K562 (cell line): ENCODE measurements at regions not wholly inside any gene's neighbourhood (a gene's known extent, or its start where the extent isn't known, plus 50 kb on each side); places are given as distances from the start of the nearest gene placed in this dataset.

ENCODE experiments used
- ATAC-seq: fragments of 200-7000 bp; cut with Tn5 transposase; 3 replicates; pipeline ENCODE4 v1.9.1; 2020; ENCODE audit warnings: moderate library complexity
- BruUV-seq: library from RNA; stranded (reverse); fragments of 400-500 nt; replicated peaks from 2 replicates; lab custom pipeline; 2021; lab: Mats Ljungman, UMichigan
- CTCF ChIA-PET: fragments of 300-600 bp; formaldehyde crosslinking; extraction: SDS; loops from one replicate; lab custom pipeline; 2021; ENCODE audit warnings: low intra/inter-chr PET ratio; lab: Yijun Ruan, JAX
- POLR2A ChIA-PET: fragments of 300-600, 350-650 bp; sonication (Branson Sonifier 250); formaldehyde crosslinking; extraction: SDS; loops from one replicate; lab custom pipeline; 2021; ENCODE audit warnings: antibody characterized with exemption, inconsistent platforms; lab: Yijun Ruan, JAX
- DNase-seq, 4 experiments: peaks; one replicate each; pipeline versions ENCODE4 v3.0.0 to v3.0.0-alpha.2; 2011 to 2018; ENCODE audit warnings: low spot score in 3 of 4, mixed read lengths in 3 of 4; ENCODE audit errors: extremely low read depth in 1 of 4
- FAIRE-seq: peaks from 2 replicates; lab custom pipeline; 2011; peaks lifted over from hg19 to GRCh38; lab: Jason Lieb, UNC
- H2AFZ ChIP-seq: 2 replicates; pipeline ENCODE4 v1.6.0; 2011; ENCODE audit warnings: low read depth, low read length, control low read depth, inconsistent platforms
- H3K27ac ChIP-seq: fragments of 200-600 bp; 3 replicates; pipeline ENCODE4 v1.8.0; 2011; ENCODE audit warnings: low read depth, mild to moderate bottlenecking, control low read depth, inconsistent platforms, low read length, moderate library complexity, mixed read lengths; ENCODE audit errors: extremely low read depth
- H3K27me3 ChIP-seq, 2 experiments: fragments of 300-600 bp in 1 of 2; 2 replicates in 1 of 2; 3 replicates in 1 of 2; pipeline versions ENCODE4 v1.6.0 to v1.8.0; 2011; ENCODE audit warnings: inconsistent platforms in 2 of 2, low read length in 2 of 2, mild to moderate bottlenecking in 1 of 2, mixed read lengths in 1 of 2, moderate library complexity in 1 of 2; ENCODE audit not compliant: control insufficient read depth in 2 of 2, insufficient read depth in 2 of 2
- H3K36me3 ChIP-seq: fragments of 300-600 bp; 3 replicates; pipeline ENCODE4 v1.8.0; 2011; ENCODE audit warnings: mild to moderate bottlenecking, low read length, inconsistent platforms; ENCODE audit not compliant: control insufficient read depth, insufficient read depth
- H3K4me1 ChIP-seq, 2 experiments: fragments of 200-600 bp in 1 of 2; replicated peaks in 1 of 2; 2 replicates in 1 of 2; 3 replicates in 1 of 2; pipeline versions ENCODE4 v1.5.1 to v1.8.0; 2011; ENCODE audit warnings: inconsistent platforms in 2 of 2, low read length in 2 of 2, mild to moderate bottlenecking in 1 of 2, mixed read lengths in 1 of 2, moderate library complexity in 1 of 2; ENCODE audit not compliant: control insufficient read depth in 2 of 2, insufficient read depth in 2 of 2
- H3K4me2 ChIP-seq: 2 replicates; pipeline ENCODE4 v1.6.1; 2011; ENCODE audit warnings: low read length, control low read depth, inconsistent platforms, mixed read lengths; ENCODE audit not compliant: insufficient read depth
- H3K4me3 ChIP-seq: fragments of 200-600 bp; sonication (generic), shearing (Covaris generic); 2 replicates; pipeline ENCODE4 v1.5.1; 2016; ENCODE audit warnings: control low read depth, inconsistent platforms
- H3K79me2 ChIP-seq: fragments of 200-600 bp; 3 replicates; pipeline ENCODE4 v1.8.0; 2011; ENCODE audit warnings: low read length, inconsistent platforms; ENCODE audit not compliant: control insufficient read depth, insufficient read depth
- H3K9ac ChIP-seq, 2 experiments: 2 replicates each; pipeline versions ENCODE4 v1.6.0 to v1.6.1; 2011; ENCODE audit warnings: low read depth in 2 of 2, low read length in 2 of 2, control low read depth in 1 of 2, inconsistent platforms in 1 of 2, mild to moderate bottlenecking in 1 of 2, mixed read lengths in 1 of 2; ENCODE audit not compliant: insufficient read depth in 1 of 2
- H3K9me1 ChIP-seq: one replicate; pipeline ENCODE4 v1.6.0; 2011; ENCODE audit warnings: inconsistent platforms, mild to moderate bottlenecking, low read length, moderate library complexity; ENCODE audit not compliant: control insufficient read depth, insufficient read depth
- H3K9me3 ChIP-seq: replicated peaks from 2 replicates; pipeline ENCODE4 v1.5.1; 2011; ENCODE audit warnings: low read depth, low read length, inconsistent platforms; ENCODE audit not compliant: control insufficient read depth, insufficient read depth
- H4K20me1 ChIP-seq: replicated peaks from 2 replicates; pipeline ENCODE4 v1.6.1; 2011; ENCODE audit warnings: low read length, inconsistent platforms, mixed read lengths; ENCODE audit not compliant: control insufficient read depth, insufficient read depth
- CC2D1A ChIP-seq: fragments of 450-650 bp; IDR thresholded peaks from 2 replicates; pipeline ENCODE4 v1.6.1; 2017; ENCODE audit warnings: mild to moderate bottlenecking
- CTCFL ChIP-seq: IDR thresholded peaks from 2 replicates; pipeline ENCODE4 v1.6.1; 2011; ENCODE audit warnings: borderline replicate concordance, low read depth, mild to moderate bottlenecking, moderate library complexity, low read length; ENCODE audit not compliant: insufficient read depth, poor library complexity, severe bottlenecking
- SMARCA4 ChIP-seq: fragments of 450-650 bp; IDR thresholded peaks from 2 replicates; pipeline ENCODE4 v1.6.1; 2016
- SNIP1 ChIP-seq: fragments of 450-650 bp; IDR thresholded peaks from 2 replicates; pipeline ENCODE4 v1.7.1; 2017; ENCODE audit warnings: low read depth, mild to moderate bottlenecking
- STAG1 ChIP-seq: sonication (generic); formaldehyde crosslinking; IDR thresholded peaks from 2 replicates; pipeline ENCODE4 v1.5.0; 2020; ENCODE audit warnings: missing genetic modification reagents, borderline replicate concordance
- TAF1 ChIP-seq: IDR thresholded peaks from 2 replicates; pipeline ENCODE4 v1.6.1; 2011; ENCODE audit warnings: mild to moderate bottlenecking, low read length, moderate library complexity; ENCODE audit not compliant: insufficient read depth, control insufficient read depth, severe bottlenecking; ENCODE audit errors: extremely low read depth
- U2AF1 ChIP-seq: fragments of 200-400 bp; formaldehyde crosslinking; optimal IDR thresholded peaks from 2 replicates; pipeline ENCODE3; 2017; ENCODE audit warnings: mild to moderate bottlenecking, low read depth, low read length, moderate library complexity
- ZBTB11 ChIP-seq, 3 experiments: fragments of 200-800 bp in 1 of 3; fragments of 250-450 bp in 1 of 3; fragments of 450-650 bp in 1 of 3; sonication (Bioruptor Pico) in 1 of 3; sonication (Bioruptor generic) in 1 of 3; formaldehyde crosslinking in 1 of 3; IDR thresholded peaks; 2 replicates each; pipeline versions ENCODE4 v1.6.1 to v1.8.0; 2016 to 2022; ENCODE audit warnings: mild to moderate bottlenecking in 2 of 3, missing genetic modification characterization in 2 of 3, missing compliant biosample characterization in 1 of 3, moderate library complexity in 1 of 3
- ZNF133 ChIP-seq: fragments of 250-450 bp; sonication (Bioruptor Pico); IDR thresholded peaks from 2 replicates; pipeline ENCODE4 v1.4.0; 2020; ENCODE audit warnings: mild to moderate bottlenecking
- ZNF41 ChIP-seq: fragments of 250-450 bp; sonication (Bioruptor Pico); conservative IDR thresholded peaks from 2 replicates; pipeline ENCODE4 v1.4.0; 2020; ENCODE audit warnings: mild to moderate bottlenecking
- ZNF766 ChIP-seq: fragments of 200-800 bp; sonication (Bioruptor generic); conservative IDR thresholded peaks from 2 replicates; pipeline ENCODE4 v1.6.1; 2016; ENCODE audit warnings: missing genetic modification characterization, missing compliant biosample characterization
- WGBS: fragments of 100-300 bp; shearing (Covaris generic); methylation state at CpG from one replicate; pipeline ENCODE4 v1.1.6; 2016; ENCODE audit warnings: low coverage, mixed read lengths; ENCODE audit not compliant: insufficient coverage; ENCODE audit errors: missing lambda C conversion rate; 5-methylcytosine and 5-hydroxymethylcytosine counted together
- in situ Hi-C: fragments of 300-500 bp; cut with MboI; formaldehyde crosslinking; loops from 4 replicates; pipeline ENCODE4 v1.15.0; 2018; ENCODE audit warnings: inconsistent platforms, mixed read lengths
- intact Hi-C: fragments of 100-400 bp; cut with micrococcal nuclease; formaldehyde crosslinking; loops from 2 replicates; pipeline ENCODE4 v1.14.2; 2022

GRCh38 chr5:88495810-88496209, 227.2 kb upstream of the TMEM161B start:
- TF ChIP-seq ZBTB11 (CRISPR knock-in tag; IDR thresholded peaks at IDR 0.05) = no peak
- no peak for TF ChIP-seq TAF1
- no peak for TF ChIP-seq STAG1 (CRISPR knock-in tag)
- no peak for TF ChIP-seq ZNF41 (CRISPR knock-in tag)
- TF ChIP-seq SNIP1 = no peak
- no peak for TF ChIP-seq ZNF133
- no peak for TF ChIP-seq CC2D1A
- TF ChIP-seq CTCFL = no peak
- no peak for TF ChIP-seq SMARCA4
- no peak for TF ChIP-seq U2AF1
- TF ChIP-seq ZNF766 (CRISPR knock-in tag) = no peak
- H3K27me3 ChIP-seq = no peaks in the 10 kb centered on the region
- ChIA-PET CTCF (no interaction called here), POLR2A (interaction anchor here (1.1 kb wide), 1 partner anchor 36 kb away, joined by 3 read pairs; no protein-coding TSS in a partner anchor)
- H3K36me3 ChIP-seq = no peaks in the 10 kb centered on the region
- BruUV-seq = no TSS peak
- no peak overlapping the region for H3K9ac ChIP-seq
- H3K9me1 ChIP-seq = no peaks in the 10 kb centered on the region
- H3K9me3 ChIP-seq = no peaks in the 10 kb centered on the region
- no peaks in the 10 kb centered on the region for H3K4me1 ChIP-seq
- 0% methylated on average over 2 of the region's 2 CpGs for WGBS
- no peak overlapping the region for H2AFZ ChIP-seq
- no peak overlapping the region for H3K27ac ChIP-seq
- no peaks in the 10 kb centered on the region for H3K79me2 ChIP-seq
- ATAC-seq = no peak
- no peak overlapping the region for H3K4me2 ChIP-seq
- no peaks in the 10 kb centered on the region for H4K20me1 ChIP-seq
- intact Hi-C loops (no loop called here), in situ Hi-C loops (no loop called here)
- H3K4me3 ChIP-seq = no peak overlapping the region
- FAIRE-seq = no peak
- no peak for DNase-seq
